Tibial artery (tissue), 4 donors: ENCODE measurements at regions not wholly inside any gene's neighbourhood (a gene's known extent, or its start where the extent isn't known, plus 50 kb on each side); places are given as distances from the start of the nearest gene placed in this dataset.

Source experiments
- DNase-seq, 2 donors: peaks; one replicate each; pipeline ENCODE4 v3.0.0-alpha.2; 2019
- H3K27ac ChIP-seq, 2 donors: fragments of 200-600 bp; sonication (generic) in 1 of 2; 1 replicate in 1 of 2; 2 replicates in 1 of 2; pipeline ENCODE4 v1.5.1; 2018 to 2019; ENCODE audit warnings: mild to moderate bottlenecking in 1 of 2
- H3K27me3 ChIP-seq, 2 donors: fragments of 200-600 bp; sonication (generic) in 1 of 2; one replicate each; pipeline versions ENCODE4 v1.5.1 to v1.6.0; 2016 to 2019
- H3K36me3 ChIP-seq, 3 donors: fragments of 200-600 bp; sonication (generic) in 2 of 3; one replicate each; pipeline ENCODE4 v1.5.1; 2016 to 2019; ENCODE audit warnings: mild to moderate bottlenecking in 2 of 3
- H3K4me1 ChIP-seq, 4 donors: fragments of 200-600 bp; sonication (generic) in 2 of 4; 1 replicate in 3 of 4; 2 replicates in 1 of 4; pipeline ENCODE4 v1.5.1; 2016 to 2019
- H3K4me3 ChIP-seq, 2 donors: fragments of 200-600 bp; sonication (generic) in 1 of 2; 1 replicate in 1 of 2; 2 replicates in 1 of 2; pipeline ENCODE4 v1.5.1; 2018 to 2019; ENCODE audit warnings: mild to moderate bottlenecking in 2 of 2
- H3K9me3 ChIP-seq, 3 donors: fragments of 200-600 bp; sonication (generic) in 1 of 3; one replicate each; pipeline ENCODE4 v1.5.1; 2016 to 2019
- intact Hi-C: fragments of 100-400 bp; cut with DNase I; formaldehyde crosslinking; loops from one replicate; pipeline ENCODE4 v1.15.0; 2023; ENCODE audit warnings: low total_unique reads
- TF ChIP-seq, protein P1 (sequence below), 2 experiments: fragments of 200-600 bp in 1 of 2; fragments of 450-650 bp in 1 of 2; IDR thresholded peaks; one replicate each; pipeline ENCODE4 v1.5.1; 2017 to 2019; ENCODE audit warnings: antibody characterized with exemption in 2 of 2, mild to moderate bottlenecking in 1 of 2, moderate library complexity in 1 of 2

DNA sequence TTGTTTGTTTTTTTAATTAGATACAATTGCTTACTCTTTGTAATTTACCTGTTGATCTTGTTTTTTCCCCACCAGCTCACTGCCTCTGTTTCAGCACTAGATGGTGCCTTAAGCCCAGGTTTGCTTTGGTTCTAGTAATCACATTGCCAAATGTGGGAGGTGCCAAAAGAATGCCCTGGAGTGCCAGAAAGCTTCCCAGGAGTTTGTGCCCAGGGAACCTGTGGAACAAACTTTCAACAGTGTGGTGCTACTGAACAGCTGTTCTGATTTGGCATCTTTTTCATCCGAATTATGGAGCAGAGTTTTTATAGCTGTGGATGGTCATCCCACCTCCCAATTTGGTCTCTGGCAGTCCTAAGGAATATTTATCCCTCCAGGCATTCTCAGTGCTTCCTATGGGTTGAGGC is 1000.7 kb downstream of the STIM2 start:
- TF ChIP-seq, protein P1, sequence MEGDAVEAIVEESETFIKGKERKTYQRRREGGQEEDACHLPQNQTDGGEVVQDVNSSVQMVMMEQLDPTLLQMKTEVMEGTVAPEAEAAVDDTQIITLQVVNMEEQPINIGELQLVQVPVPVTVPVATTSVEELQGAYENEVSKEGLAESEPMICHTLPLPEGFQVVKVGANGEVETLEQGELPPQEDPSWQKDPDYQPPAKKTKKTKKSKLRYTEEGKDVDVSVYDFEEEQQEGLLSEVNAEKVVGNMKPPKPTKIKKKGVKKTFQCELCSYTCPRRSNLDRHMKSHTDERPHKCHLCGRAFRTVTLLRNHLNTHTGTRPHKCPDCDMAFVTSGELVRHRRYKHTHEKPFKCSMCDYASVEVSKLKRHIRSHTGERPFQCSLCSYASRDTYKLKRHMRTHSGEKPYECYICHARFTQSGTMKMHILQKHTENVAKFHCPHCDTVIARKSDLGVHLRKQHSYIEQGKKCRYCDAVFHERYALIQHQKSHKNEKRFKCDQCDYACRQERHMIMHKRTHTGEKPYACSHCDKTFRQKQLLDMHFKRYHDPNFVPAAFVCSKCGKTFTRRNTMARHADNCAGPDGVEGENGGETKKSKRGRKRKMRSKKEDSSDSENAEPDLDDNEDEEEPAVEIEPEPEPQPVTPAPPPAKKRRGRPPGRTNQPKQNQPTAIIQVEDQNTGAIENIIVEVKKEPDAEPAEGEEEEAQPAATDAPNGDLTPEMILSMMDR (IDR thresholded peaks at IDR 0.05), result no peak
- no peak for DNase-seq
- no peaks in the 10 kb centered on the region for H3K4me1 ChIP-seq

DNA sequence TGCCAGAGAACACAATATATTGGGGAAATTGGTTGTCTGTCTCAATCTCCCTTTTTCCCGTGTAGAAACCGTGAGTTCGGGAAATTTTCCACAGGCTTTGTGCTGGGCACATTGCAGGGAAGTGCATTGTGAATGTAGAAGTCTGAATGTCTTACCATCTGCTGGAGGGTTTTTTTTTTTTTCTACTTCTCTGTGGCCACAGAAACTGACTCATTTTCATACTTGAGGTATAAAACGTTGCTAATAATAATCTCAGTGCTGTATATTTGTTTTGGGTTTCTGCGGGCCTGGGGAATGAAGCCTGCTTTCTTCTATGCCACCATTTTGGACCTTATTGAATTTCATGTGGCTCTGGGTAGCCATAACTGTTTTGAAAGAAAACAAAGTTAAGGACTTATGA is 1001.2 kb downstream of the STIM2 start:
- Histone ChIP-seq H3K4me3 (no peak overlapping the region), H3K27ac (no peak overlapping the region), H3K27me3 (no peaks in the 10 kb centered on the region), H3K4me1 (no peaks in the 10 kb centered on the region), H3K36me3 (no peaks in the 10 kb centered on the region), H3K9me3 (no peaks in the 10 kb centered on the region)
- DNase-seq, result no peak
- TF ChIP-seq, protein P1 (IDR thresholded peaks at IDR 0.05), result no peak
- intact Hi-C loops, result no loop called here

More for the DNA sequence above, 1000.7 kb downstream of the STIM2 start:
- no peak overlapping the region for H3K4me3 ChIP-seq
- no peaks in the 10 kb centered on the region for H3K9me3 ChIP-seq
- intact Hi-C loops, result no loop called here
- H3K27me3 ChIP-seq, result no peaks in the 10 kb centered on the region
- no peaks in the 10 kb centered on the region for H3K36me3 ChIP-seq
- H3K27ac ChIP-seq, result no peak overlapping the region

- intact Hi-C loops, result no loop called here
- TF ChIP-seq, protein P1 (IDR thresholded peaks at IDR 0.05), result no peak
- no peak for DNase-seq
Observed at GRCh38 chr4:27873596-27873995, 1013.0 kb downstream of the STIM2 start.

DNA sequence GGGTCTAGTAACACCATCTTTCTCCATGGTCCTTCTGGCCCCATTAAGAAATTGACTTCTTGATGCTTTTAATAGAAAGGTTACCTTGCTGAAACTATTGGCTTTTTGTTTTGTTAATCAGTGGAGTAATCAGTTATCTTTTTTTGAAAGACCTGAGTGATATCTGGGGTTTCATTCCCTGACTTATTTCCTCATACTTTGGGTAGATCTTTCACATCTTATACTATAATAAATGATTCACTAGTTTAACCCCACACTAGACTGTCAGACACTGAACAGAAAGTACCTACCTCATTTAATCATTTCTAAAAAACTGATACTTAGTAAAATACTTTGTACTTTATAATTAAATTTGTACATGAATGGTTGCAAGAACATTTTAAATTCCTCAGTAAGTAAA is 1021.1 kb downstream of the STIM2 start:
- Histone ChIP-seq H3K4me1 (no peaks in the 10 kb centered on the region), H3K9me3 (peaks cover 0 to 6% (median 0%) of the 10 kb centered on the region in 3 donors), H3K27ac (no peak overlapping the region), H3K27me3 (no peaks in the 10 kb centered on the region), H3K4me3 (no peak overlapping the region), H3K36me3 (no peaks in the 10 kb centered on the region)
- intact Hi-C loops, result no loop called here
- DNase-seq, result no peak
- TF ChIP-seq, protein P1 (IDR thresholded peaks at IDR 0.05), result no peak

More at GRCh38 chr4:27873596-27873995, 1013.0 kb downstream of the STIM2 start:
- Histone ChIP-seq H3K27ac (no peak overlapping the region), H3K4me3 (no peak overlapping the region), H3K9me3 (no peaks in the 10 kb centered on the region), H3K27me3 (no peaks in the 10 kb centered on the region), H3K4me1 (no peaks in the 10 kb centered on the region), H3K36me3 (no peaks in the 10 kb centered on the region)

GRCh38 chr4:27886120-27886519 is 1025.5 kb downstream of the STIM2 start:
- intact Hi-C loops, result no loop called here
- Histone ChIP-seq H3K4me3 (no peak overlapping the region), H3K9me3 (no peaks in the 10 kb centered on the region), H3K36me3 (no peaks in the 10 kb centered on the region), H3K27me3 (no peaks in the 10 kb centered on the region), H3K4me1 (no peaks in the 10 kb centered on the region), H3K27ac (no peak overlapping the region)
- TF ChIP-seq, protein P1 (IDR thresholded peaks at IDR 0.05), result no peak
- no peak for DNase-seq

DNA sequence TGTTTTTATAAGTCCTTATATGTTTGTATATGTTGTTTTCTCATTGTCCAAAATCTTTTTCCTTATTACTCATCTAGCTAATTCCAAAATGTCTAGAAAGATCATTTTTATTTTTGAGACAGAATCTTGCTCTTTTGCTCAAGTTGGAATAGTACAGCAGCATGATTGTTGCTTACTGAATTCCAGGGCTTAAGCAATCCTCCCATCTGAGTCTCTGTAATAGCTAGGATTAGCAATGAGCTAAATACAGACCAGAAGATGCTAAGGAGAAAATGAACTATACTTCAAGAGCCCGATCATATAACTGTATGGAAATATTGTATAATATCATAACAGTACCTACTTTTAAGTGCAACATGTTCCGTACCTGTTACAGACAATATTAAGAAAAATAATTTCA is 1027.0 kb downstream of the STIM2 start:
- intact Hi-C loops, result no loop called here

More for the DNA sequence above, 1027.0 kb downstream of the STIM2 start:
- Histone ChIP-seq H3K27me3 (no peaks in the 10 kb centered on the region), H3K27ac (no peak overlapping the region), H3K36me3 (no peaks in the 10 kb centered on the region), H3K9me3 (no peaks in the 10 kb centered on the region), H3K4me3 (no peak overlapping the region), H3K4me1 (no peaks in the 10 kb centered on the region)
- DNase-seq, result no peak
- TF ChIP-seq, protein P1 (IDR thresholded peaks at IDR 0.05), result no peak
